HG03135 (cell line): ENCODE measurements at regions not wholly inside any gene's neighbourhood (a gene's known extent, or its start where the extent isn't known, plus 50 kb on each side); places are given as distances from the start of the nearest gene placed in this dataset.
"Not testable (repeated sequence)": the region's sequence is repeated elsewhere in the genome, so short reads cannot be mapped to it uniquely, and the experiment has no call there.

Source experiments
- ATAC-seq: cut with Tn5 transposase; IDR thresholded peaks from one replicate; pipeline ENCODE4 v1.9.1; 2021; ENCODE audit warnings: mild to moderate bottlenecking, moderate library complexity; ENCODE audit not compliant: unreplicated experiment

DNA sequence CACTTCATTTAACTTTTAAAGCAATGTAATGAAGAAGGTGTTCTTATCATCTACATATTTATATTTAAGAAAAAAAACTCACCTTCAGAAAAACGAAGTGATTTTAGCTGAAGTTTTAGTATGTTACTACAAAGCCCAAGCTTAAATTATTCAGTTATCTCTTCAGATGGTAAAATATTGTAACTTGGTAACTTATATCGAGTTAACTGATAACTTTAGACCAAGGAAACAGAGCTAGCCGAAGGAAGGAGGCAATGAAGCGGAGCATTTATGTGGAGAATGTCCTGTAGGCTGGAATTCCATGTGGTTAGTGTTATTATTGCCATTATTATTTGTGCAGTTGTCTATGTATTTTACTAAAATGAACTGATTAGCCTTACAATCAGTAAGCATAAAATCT lies 1102.1 kb upstream of the LCORL start:
- ATAC-seq, result no peak

DNA sequence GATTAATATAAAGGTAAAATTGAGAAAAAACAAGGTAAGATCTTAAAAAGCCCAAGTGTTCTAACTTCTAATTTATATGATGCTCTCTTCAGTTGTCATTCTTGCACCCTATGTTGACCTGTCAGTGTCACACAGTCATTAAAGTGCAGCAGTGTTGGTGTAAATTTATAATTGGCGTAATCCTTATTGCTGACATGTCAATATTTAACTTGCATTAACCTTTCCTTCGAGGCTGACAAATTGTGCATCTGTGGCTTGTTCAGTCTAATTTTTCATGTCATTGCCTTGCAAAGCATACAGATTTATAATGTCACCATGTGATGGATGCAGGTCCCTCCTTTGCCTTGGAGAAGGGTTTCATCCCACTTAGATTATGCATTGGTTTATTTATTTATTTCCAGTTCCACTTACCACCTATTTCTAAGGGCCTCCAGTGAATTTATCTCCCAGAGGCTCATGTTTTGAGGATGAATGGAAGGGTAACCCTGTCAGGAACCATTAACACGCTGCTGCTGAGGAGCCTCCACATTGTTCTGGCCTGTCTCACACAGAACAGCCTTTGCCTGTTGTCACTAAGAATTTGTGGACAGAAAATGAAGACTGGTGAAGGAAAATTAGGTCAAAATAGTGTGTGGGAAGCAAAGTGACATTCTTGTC lies 1098.5 kb upstream of the LCORL start:
- no peak for ATAC-seq

DNA sequence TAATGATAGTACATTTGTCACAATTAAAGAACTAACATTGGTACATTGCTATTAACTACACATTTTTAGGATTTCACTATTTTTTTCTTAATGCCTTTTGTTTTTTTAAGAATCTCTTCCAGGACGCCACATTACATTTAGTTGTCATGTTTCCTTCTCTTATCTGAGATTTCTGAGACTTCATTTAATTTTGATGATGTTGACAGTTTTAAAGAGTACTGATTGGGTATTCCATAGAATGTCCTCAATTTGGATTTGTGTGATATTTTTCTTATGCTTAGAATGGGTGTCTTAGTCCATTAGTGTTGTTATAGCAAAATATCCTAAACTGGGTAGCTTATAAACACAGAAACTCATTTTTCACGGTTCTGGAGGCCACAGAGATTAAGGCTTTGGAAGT lies 1095.5 kb upstream of the LCORL start:
- no peak for ATAC-seq

DNA sequence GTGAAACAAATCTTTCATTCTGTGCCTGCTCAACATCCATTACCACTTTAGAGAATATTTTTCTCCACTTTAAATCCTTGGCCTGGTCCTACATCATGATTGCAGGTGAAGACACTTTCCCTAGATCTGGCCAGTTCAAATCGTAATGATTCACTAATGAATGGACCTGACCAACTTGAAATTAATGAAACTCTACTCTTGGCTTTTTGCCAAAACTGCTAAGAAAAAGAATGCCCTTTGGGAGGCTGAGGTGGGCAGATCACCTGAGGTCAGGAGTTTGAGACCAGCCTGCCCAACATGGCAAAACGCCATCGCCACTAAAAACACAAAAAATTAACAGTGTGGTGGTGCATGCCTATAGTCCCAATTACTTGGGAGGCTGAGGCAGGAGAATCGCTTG lies 1082.6 kb upstream of the LCORL start:
- no peak for ATAC-seq

DNA sequence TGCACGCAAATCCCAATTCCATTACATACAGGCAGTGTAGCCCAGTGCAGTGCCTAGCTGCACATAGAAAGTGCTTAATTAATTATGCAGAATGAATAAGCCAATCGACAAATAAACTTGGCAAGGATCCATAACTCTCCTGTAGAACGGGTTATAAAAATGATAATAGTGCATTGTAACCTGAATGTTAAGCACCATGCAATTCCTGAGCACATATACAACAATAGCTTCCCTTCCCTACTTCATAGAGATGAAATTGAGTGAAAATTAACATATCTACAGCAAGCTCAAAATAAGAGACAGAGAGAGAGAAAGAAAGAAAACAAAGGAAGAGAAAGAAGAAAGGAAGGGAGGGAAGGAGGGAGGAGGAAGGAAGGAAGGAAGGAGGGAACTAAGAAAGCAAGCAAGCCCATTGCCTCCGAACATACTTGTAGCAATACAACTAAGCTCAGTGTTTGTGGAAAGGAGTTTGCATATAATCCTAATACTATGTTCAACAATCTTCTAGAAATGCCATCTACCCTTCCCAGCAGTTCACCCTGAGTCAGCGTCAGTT lies 1074.0 kb upstream of the LCORL start:
- ATAC-seq, result no peak

DNA sequence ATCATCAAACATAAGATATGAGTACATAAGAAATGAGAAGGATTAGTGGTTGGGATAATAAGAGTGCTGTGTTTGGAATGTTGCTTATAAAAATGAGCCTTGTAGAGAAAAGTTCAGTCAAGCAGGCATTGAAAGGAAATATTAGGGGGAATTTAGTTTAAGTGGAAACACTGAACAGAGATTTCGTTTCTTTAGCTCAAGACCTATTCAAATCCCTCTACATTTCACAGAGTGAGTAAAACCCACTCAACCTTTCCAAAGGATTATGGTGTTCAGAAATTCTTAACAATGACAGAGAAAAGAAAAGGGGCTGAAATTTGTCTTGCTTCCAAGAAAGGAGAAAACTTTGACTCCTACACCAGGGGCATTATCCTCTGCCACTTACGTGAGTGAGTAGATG lies 1072.4 kb upstream of the LCORL start:
- no peak for ATAC-seq

DNA sequence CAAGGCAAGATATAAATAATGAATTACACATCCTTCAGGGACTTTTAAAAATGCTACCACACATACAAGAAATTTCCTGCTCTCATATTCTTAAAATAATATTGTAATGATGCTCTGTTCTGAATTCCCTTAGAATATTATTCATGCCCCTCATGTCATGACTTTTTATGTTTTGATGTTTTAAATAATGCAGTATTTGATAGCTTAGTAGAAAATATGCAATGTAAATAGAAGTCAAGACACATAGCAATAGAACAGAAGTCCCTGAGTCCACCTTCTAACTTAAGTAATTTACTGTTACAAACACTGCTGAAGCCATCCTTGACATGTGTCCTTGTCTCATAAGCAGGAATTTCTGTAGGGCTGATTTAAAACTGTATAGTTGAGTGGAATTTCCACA lies 1071.2 kb upstream of the LCORL start:
- ATAC-seq, result no peak

DNA sequence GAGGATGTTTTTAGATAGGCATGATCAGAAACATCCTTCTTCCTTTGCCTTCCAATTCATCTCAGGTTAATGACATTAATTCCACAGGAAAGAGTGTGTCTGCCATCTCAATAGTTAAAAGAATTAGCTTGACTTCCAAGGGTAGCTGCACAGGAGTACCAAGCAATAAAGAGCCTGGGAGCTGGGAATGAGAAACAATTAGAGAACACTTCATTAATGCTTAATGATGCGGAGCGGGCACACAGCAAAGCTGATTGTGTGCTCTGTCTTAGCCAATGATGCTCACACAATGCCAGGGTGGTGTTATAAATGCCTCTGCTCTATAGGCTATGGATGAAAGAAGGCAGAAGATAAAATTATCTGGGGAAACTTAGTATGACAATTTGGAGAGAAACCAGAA lies 1052.5 kb upstream of the LCORL start:
- no peak for ATAC-seq

DNA sequence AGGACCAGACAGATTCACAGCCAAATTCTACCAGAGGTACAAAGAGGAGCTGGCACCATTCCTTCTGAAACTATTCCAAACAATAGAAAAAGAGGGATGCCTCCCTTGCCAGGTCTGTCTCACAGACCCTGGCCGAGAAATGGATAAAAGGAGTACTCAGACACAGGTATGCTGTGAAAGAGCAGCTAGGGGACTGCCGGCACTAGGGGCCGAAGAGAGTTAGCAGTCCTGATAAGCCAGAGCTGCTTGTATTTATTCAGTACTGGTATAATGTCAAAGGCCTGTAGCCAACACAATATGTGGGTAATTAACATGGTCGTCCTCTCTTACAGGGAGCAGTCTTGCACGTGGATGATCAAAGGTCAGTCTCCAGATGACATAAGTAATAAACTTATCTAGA lies 1042.1 kb upstream of the LCORL start:
- ATAC-seq, result no peak

DNA sequence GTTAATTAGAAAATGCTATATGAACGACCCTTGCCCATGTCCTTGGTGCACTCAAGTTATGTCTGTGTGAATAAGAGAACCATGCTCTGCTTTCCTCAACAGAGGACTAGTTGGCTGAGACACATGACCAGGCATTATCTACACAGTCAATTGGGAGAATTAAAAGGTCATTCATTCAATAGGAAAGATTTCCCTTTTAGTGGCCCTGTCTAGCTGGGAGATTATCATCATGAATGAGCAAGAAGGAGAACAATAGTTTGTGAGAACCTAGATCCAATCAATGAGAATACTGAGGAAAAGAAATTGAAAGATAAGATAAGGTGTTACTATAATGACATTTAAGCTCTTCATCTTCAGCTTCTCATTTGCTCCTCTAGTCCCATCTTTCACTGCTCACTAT lies 1033.4 kb upstream of the LCORL start:
- no peak for ATAC-seq

DNA sequence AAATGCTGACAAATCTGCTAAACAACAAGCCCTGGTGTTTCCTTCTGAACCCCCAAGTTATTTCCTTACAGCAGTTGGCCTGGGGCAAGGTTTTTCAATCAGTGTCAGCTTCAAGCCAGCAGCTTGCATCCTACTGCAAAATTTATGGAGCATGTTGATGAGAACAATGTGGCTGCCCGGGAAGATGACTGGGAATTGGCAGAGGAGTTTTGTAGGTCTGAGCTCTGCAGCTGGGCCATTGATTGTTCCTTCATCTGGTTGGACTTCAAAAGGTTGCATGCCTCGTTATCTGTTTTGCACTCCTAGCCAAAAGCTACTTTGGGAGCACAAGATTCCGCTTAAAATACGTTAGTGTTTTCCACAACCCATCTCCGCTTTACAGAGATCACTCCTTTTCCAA lies 1030.3 kb upstream of the LCORL start:
- ATAC-seq, result no peak

DNA sequence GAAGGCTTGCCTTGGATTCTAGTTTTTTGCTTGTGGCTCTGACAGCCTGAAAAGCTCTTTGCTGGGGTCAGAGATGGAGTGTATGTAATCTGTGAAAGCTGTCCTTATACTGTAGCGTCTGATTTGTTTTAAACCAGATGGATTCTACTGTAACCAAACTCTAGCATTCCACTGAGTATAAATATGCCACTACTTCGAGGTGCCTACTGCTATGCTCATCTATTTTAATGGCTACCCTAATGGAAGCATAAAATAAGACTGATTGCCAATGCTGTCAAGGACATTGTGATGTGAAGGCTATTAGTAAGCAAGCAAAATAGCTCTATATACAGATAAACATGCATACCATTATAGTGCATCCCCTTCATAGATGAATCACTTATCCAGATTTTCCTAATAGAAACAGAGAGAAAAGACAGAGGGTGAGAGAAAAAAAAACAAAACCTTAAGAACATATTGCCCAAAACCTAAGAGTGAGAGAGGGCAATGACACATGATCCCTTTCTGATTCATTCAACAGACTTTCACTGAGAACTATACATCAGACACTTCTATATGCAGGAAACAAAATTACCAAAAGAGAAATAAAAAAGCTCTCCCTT lies 1025.8 kb upstream of the LCORL start:
- ATAC-seq, result no peak

DNA sequence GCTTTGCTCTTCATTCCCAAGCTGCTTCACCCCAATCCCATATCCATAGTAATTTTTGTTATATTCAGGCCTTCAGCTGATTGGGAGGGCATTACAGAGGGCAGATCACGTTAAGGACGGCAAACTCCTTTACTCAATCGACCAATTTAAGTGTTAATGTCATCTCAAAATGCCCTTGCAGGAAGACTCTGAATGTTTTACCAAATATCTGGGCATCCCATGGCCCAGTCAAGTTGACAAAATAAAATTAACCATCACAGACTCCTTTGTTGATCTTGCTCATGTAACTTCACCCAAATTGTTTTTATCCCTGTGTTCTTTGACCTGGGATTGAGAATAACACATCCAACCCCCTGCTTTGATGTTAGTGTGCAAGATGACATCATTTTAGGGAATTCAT lies 1018.3 kb upstream of the LCORL start:
- ATAC-seq, result no peak

DNA sequence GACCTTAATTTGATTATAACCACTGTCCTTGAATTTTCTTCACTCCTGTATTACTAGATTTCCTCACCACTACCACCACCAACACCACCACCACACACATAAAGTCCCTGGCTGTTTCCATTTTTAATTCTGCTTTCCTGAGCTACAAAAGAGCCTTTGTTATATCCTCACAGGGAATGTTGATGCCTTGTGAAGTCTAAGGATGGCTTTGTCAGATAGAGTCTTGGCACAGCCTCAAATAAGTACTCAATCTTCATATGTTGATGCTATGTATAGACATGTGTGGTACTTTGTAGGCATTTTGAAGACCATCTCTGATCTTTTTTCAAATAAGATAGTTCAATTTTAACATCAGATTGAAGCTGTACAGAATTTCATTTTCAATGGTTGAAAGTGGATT lies 1016.7 kb upstream of the LCORL start:
- no peak for ATAC-seq

DNA sequence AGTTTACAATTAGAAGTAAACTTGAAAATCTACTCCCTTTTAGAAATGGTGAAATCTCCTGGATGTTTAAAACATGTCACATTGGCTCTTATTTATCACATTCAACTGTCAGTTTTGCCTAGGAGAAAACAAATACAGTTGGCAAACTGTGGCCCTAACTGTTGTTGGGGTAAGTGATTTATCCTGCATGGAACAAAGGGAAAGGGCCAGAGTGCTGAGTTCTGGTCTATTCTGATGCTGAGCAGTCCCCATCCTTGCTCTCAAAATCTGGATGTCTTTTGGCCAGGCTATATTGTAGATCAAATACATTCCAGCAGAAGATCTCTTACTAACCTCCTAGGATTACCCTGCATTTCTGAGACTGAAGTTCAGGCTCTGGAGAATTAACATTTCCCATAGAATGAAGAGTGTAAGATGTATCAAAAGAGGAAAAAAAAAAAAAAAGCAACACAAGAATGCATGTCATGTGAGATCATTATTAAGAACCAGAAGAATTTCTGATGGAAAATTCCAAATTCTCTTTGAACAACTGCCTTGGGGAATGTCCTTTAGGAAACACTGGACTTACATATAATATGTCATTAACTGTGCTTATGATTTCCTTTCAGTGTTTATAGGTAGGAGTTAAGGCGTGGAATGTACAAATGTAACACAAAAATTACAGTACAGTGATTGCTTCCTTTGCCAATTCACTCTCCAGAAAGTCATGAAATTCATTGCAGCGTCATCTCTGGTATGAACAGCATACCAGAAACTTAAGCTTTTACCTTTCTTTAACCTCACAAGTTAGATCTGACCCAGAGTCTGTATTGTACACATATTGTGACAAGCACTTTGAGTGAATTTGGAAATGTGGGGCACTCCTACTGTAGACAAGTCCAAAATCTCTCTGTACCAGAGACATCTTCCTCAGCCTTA lies 1012.5 kb upstream of the LCORL start:
- no peak for ATAC-seq

DNA sequence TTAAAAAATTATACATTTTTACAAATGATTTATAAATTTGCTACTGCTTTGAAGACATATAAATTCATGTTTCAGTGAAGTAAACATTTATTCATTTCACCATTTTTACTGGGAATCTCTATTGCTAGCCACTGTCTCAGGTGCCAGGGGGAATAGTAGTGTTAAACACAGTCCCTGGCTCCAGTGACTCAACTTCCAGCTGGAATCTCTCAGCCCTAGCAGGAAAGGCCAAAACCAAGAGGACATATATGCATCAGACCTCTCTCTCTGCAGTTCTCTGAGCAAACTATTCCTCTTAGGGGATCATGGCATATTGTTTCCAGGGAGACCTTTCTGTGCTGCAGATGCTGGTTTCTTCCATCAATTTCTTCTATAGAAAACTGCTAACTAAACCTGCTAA lies 1009.0 kb upstream of the LCORL start:
- no peak for ATAC-seq

DNA sequence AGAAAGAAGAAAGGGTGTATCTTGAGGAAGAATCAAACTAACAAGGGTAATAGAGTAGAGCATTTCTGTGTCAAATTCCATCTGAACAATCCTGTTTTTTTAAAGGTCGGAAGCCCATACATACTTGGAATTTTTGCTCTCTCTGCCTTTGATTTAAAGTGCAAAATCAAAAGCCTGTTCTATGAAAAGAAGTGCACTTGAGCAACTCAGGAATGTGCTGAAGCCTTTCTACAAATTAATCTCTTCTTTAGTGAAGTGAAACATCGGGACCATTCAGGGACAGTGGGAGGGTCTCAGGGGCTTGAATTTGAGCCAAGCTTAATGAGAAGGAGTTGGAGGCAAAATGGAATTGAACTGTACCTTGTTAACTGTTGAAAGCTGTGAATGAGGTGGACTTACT lies 1008.5 kb upstream of the LCORL start:
- no peak for ATAC-seq

DNA sequence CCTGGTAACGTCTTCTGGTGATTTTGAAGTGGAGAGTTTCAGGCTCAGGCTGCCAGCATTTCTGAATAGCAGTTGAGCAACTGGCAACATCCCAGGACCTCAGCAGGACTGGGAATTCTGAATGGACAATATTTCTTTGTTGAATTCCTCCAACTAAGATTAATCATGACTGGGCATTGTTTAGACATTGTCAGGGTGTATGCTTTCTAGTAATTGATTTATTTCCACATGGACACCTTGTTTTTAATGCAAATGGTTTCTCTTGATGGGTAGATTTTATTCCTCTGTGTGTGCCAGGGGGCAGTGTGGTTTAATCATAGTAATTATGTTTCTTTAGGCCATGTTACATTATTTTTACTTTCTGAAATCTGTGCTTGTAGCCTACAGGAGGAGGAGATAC lies 1004.7 kb upstream of the LCORL start:
- no peak for ATAC-seq

DNA sequence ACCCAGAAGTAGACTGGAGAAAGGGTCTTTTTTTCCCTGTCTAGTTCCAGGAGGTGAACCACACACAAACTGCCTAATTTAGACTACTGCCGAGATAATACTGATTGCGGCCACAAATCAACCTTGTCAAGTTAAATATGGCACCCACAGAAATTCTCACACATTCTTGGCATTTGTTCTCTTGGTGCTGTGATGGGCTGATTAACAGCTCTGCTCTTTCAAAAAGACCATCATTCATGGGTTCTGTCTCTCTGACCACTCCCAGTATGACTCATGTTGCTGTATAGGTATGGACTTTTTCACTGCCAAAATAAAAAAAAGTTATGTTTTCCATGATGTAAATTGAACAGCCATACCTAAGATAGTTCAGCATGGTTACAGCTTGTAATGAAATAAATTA lies 1003.5 kb upstream of the LCORL start:
- ATAC-seq, result no peak

DNA sequence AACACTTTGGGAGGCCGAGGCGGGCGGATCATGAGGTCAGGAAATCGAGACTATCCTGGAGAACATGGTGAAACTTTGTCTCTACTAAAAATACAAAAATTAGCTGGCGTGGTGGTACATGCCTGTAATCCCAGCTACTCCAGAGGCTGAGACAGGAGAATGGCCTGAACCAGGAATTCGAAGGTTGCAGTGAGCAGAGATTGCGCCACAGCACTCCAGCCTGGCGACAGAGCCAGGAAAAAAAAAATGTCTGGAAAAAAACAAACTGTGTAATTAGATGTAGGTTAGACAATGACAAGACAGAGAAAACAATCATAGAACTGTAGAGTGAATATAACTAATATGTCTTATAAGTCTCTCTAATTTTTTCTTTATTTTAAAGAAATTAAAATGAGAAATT lies 1002.5 kb upstream of the LCORL start:
- no peak for ATAC-seq

DNA sequence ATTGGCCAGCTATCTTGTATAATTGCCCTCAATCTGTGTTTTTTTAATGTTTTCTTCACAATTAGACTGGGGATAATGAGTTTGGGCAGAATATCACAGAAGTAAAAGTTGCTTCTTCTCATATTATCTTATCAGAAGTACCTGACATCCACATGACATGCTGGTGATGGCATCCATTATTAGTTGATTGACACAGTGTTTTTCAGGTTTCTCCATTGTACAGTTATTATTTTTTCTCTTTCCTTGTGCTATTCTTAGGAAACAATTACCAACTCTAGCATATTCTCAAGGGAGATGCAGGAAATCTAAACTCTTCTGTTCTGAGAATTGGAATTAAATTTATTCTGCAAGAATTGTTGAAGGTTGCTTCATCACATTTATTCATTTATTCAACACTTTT lies 1000.1 kb upstream of the LCORL start:
- ATAC-seq, result no peak

DNA sequence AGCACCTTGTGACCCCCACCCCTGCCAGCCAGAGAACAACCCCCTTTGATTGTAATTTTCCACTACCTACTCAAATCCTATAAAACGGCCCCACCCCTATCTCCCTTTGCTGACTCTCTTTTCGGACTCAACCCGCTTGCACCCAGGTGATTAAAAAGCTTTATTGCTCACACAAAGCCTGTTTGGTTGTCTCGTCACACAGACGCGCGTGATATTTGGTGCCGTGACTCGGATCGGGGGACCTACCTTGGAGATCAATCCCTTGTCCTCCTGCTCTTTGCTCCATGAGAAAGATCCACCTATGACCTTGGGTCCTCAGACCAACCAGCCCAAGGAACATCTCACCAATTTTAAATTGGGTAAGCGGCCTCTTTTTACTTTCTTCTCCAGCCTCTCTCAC lies 995.0 kb upstream of the LCORL start:
- ATAC-seq, result not testable (repeated sequence)
